Smooth muscle cell (in vitro differentiated cells): ENCODE measurements at regions not wholly inside any gene's neighbourhood (a gene's known extent, or its start where the extent isn't known, plus 50 kb on each side); places are given as distances from the start of the nearest gene placed in this dataset.

Source experiments
- DNase-seq: peaks from one replicate; lab custom pipeline; 2025; ENCODE audit not compliant: unreplicated experiment; lab: John Stamatoyannopoulos, UW
- H2AFZ ChIP-seq: fragments of 200-600 bp; sonication (generic); 2 replicates; pipeline ENCODE4 v1.6.0; 2016; ENCODE audit warnings: antibody characterized with exemption, low read depth, mild to moderate bottlenecking
- H3F3A ChIP-seq: fragments of 200-600 bp; sonication (generic); 2 replicates; pipeline ENCODE4 v1.6.0; 2017; ENCODE audit warnings: antibody characterized with exemption, low read depth
- H3K27ac ChIP-seq: fragments of 200-600 bp; sonication (generic); 2 replicates; pipeline ENCODE4 v1.5.1; 2016; ENCODE audit warnings: low read depth, mild to moderate bottlenecking
- H3K27me3 ChIP-seq: fragments of 200-600 bp; sonication (generic); 2 replicates; pipeline ENCODE4 v1.6.1; 2016; ENCODE audit warnings: low read depth, mild to moderate bottlenecking
- H3K36me3 ChIP-seq: fragments of 200-600 bp; sonication (generic); 2 replicates; pipeline ENCODE4 v1.5.1; 2016; ENCODE audit warnings: low read depth
- H3K4me1 ChIP-seq: fragments of 200-600 bp; sonication (generic); 2 replicates; pipeline ENCODE4 v1.5.1; 2016; ENCODE audit warnings: low read depth
- H3K4me2 ChIP-seq: fragments of 200-600 bp; sonication (generic); 2 replicates; pipeline ENCODE4 v1.6.0; 2016; ENCODE audit warnings: mild to moderate bottlenecking
- H3K4me3 ChIP-seq: fragments of 200-600 bp; sonication (generic); 2 replicates; pipeline ENCODE4 v1.5.1; 2016; ENCODE audit warnings: mild to moderate bottlenecking
- H3K79me2 ChIP-seq: fragments of 200-600 bp; sonication (generic); 2 replicates; pipeline ENCODE4 v1.6.0; 2016; ENCODE audit warnings: low read depth, mild to moderate bottlenecking
- H3K9ac ChIP-seq: fragments of 200-600 bp; sonication (generic); 2 replicates; pipeline ENCODE4 v1.6.0; 2016; ENCODE audit warnings: low read depth
- H3K9me3 ChIP-seq: fragments of 200-600 bp; sonication (generic); replicated peaks from 2 replicates; pipeline ENCODE4 v1.5.1; 2016; ENCODE audit warnings: low read depth
- H4K20me1 ChIP-seq: fragments of 200-600 bp; sonication (generic); 2 replicates; pipeline ENCODE4 v1.6.0; 2016; ENCODE audit warnings: low read depth
- WGBS: methylation state at CpG from one replicate; pipeline ENCODE4 v1.1.7; 2016; ENCODE audit warnings: low lambda C conversion rate; 5-methylcytosine and 5-hydroxymethylcytosine counted together
- TF ChIP-seq, protein P1 (sequence below): fragments of 200-600 bp; sonication (generic); IDR thresholded peaks from 2 replicates; pipeline ENCODE4 v1.5.1; 2017; ENCODE audit warnings: borderline replicate concordance, mild to moderate bottlenecking, antibody characterized with exemption; ENCODE audit not compliant: insufficient read depth, poor library complexity, severe bottlenecking

DNA sequence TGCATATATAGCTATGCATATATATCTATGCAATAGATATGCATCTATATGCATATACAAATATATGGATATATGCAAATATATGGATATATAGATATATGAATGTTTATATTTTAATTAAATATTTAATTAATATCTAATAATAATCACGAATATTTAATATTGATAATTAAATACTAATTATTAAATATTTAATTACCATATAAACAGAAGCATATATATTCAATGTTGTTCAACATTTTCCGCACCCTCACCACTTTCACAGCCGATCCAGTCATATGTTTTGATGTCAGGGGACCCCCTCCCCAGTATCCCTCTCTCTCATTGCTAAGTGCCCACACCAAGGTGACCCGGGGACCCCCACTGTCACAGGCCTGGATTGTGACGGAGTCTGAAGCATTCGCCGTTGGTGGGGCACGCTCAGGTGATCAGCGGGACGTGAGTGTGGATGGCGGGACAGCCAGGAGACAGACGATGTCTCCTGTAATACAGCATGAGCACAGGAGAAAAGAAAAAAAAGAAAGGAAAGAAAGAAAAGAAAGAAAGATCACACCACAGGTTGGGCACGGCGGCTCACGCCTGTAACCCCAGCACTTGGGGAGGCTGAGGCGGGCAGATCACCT, 199.7 kb downstream of the CRLF2 start:
- WGBS = 89% methylated on average over 16 of the region's 16 CpGs
- H3K79me2 ChIP-seq = no peaks in the 10 kb centered on the region
- H3K27me3 ChIP-seq = no peaks in the 10 kb centered on the region
- no peaks in the 10 kb centered on the region for H3K9me3 ChIP-seq
- no peak overlapping the region for H2AFZ ChIP-seq
- no peak overlapping the region for H3K9ac ChIP-seq
- TF ChIP-seq, protein P1, sequence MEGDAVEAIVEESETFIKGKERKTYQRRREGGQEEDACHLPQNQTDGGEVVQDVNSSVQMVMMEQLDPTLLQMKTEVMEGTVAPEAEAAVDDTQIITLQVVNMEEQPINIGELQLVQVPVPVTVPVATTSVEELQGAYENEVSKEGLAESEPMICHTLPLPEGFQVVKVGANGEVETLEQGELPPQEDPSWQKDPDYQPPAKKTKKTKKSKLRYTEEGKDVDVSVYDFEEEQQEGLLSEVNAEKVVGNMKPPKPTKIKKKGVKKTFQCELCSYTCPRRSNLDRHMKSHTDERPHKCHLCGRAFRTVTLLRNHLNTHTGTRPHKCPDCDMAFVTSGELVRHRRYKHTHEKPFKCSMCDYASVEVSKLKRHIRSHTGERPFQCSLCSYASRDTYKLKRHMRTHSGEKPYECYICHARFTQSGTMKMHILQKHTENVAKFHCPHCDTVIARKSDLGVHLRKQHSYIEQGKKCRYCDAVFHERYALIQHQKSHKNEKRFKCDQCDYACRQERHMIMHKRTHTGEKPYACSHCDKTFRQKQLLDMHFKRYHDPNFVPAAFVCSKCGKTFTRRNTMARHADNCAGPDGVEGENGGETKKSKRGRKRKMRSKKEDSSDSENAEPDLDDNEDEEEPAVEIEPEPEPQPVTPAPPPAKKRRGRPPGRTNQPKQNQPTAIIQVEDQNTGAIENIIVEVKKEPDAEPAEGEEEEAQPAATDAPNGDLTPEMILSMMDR = no peak
- H3F3A ChIP-seq = no peaks in the 10 kb centered on the region
- no peak for DNase-seq
- H4K20me1 ChIP-seq = no peaks in the 10 kb centered on the region
- H3K4me2 ChIP-seq = no peak overlapping the region
- H3K4me1 ChIP-seq = no peaks in the 10 kb centered on the region
- H3K4me3 ChIP-seq = no peak overlapping the region
- no peaks in the 10 kb centered on the region for H3K36me3 ChIP-seq
- no peak overlapping the region for H3K27ac ChIP-seq

DNA sequence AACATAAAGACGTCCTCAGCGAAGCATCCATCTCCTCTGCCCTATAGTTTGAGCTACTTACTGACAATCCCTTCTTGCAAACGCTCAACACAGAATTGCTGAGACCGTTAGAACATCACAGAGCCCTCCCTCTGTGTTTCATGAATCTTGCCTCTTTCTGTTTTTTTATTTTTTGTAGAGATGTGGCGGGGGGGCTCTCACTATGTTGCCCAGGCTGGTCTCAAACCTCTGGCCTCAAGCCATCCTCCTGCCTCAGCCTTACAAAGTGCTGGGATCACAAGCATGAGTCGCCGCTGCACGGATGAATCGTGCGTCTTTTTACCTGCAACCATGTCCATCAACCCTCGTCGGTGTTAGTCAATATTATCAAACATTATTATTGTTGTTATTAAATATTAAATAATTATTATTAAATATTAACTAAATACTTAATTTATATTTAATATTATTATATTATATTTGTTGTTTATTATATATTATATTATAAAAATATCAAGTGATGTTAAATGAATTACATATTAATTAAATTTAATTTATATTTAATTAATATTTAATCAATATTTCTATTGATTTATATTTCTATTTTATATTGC, 200.7 kb downstream of the CRLF2 start:
- no peaks in the 10 kb centered on the region for H3K4me1 ChIP-seq
- H3K27me3 ChIP-seq = no peaks in the 10 kb centered on the region
- H3K4me2 ChIP-seq = no peak overlapping the region
- H2AFZ ChIP-seq = no peak overlapping the region
- H3F3A ChIP-seq = no peaks in the 10 kb centered on the region
- H3K9ac ChIP-seq = no peak overlapping the region
- H3K9me3 ChIP-seq = no peaks in the 10 kb centered on the region
- TF ChIP-seq, protein P1 = no peak
- no peaks in the 10 kb centered on the region for H3K79me2 ChIP-seq
- H3K27ac ChIP-seq = no peak overlapping the region
- DNase-seq = no peak
- no peak overlapping the region for H3K4me3 ChIP-seq
- no peaks in the 10 kb centered on the region for H4K20me1 ChIP-seq
- no peaks in the 10 kb centered on the region for H3K36me3 ChIP-seq
- WGBS = 89% methylated on average over 12 of the region's 12 CpGs

DNA sequence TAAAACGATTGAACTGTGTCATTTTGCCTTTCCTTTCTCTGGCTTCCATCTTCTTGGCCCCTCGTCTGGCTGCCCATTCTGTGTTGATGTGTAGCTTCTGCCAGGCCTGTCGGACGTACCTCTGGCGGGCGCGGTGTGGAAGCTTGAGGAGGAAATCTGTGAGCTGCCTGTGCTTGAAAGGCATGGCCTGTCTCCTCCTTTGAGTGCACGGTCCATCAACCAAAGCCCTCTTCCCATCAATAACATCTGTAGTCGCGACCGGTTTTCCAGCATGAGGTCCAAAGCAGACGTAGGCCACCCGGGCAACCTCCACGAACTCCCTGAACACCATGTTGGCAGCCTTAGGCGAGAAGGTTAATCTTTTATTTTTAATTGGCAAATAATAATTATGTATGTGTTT, 202.7 kb downstream of the CRLF2 start:
- Histone ChIP-seq H3F3A (no peaks in the 10 kb centered on the region), H3K27me3 (no peaks in the 10 kb centered on the region), H3K4me3 (no peak overlapping the region), H3K4me2 (no peak overlapping the region), H2AFZ (no peak overlapping the region), H4K20me1 (no peaks in the 10 kb centered on the region), H3K9me3 (no peaks in the 10 kb centered on the region), H3K79me2 (no peaks in the 10 kb centered on the region), H3K27ac (no peak overlapping the region), H3K4me1 (no peaks in the 10 kb centered on the region), H3K9ac (no peak overlapping the region), H3K36me3 (no peaks in the 10 kb centered on the region)
- no peak for DNase-seq
- TF ChIP-seq, protein P1 = no peak
- 91% methylated on average over 15 of the region's 15 CpGs for WGBS
